EH (cell line): ENCODE measurements at regions not wholly inside any gene's neighbourhood (a gene's known extent, or its start where the extent isn't known, plus 50 kb on each side); places are given as distances from the start of the nearest gene placed in this dataset.
A peak's percentile ranks its signal among the peaks of the same experiment; 100 is the strongest.
"Not testable (repeated sequence)": the region's sequence is repeated elsewhere in the genome, so short reads cannot be mapped to it uniquely, and the experiment has no call there.

Experiments used
- DNase-seq: peaks from one replicate; pipeline ENCODE4 v3.0.0-alpha.2; 2015; ENCODE audit warnings: low read depth

DNA sequence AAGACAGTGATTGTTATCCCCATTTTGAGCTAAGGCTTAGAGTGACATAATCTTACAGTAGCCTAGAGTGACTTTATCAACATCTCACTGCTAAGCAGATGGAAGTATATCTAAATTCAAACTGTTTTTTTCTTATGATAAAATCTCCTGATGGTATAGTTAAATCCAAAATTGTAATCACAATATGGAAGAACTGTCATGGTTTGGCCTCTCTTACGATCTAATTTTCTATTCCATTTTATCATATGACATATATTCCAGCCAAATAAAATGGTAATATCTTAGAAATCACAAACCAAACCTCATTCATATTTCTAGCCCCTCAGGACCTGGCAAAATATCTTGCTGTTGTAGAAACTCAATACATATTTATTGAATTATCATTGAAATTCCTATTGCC is 864.7 kb downstream of the SLC6A15 start:
- no peak for DNase-seq

DNA sequence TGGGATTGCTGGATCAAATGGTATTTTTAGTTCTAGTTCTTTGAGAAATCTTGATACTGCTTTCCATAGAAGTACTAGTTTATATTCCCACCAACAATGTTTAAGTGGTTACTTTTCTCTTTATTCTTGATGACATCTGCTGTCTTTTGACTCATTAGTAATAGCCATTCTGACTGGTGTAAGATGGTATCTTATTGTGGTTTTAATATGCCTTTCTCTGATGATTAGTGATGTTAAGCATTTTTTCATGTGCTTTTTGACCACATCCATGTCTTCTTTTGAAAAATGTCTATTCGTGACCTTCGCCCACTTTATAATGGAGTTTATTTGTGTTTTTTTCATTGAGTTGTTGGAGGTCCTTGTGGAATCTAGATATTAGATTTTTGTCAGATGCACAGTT is 865.7 kb downstream of the SLC6A15 start:
- DNase-seq: peak; percentile 71

DNA sequence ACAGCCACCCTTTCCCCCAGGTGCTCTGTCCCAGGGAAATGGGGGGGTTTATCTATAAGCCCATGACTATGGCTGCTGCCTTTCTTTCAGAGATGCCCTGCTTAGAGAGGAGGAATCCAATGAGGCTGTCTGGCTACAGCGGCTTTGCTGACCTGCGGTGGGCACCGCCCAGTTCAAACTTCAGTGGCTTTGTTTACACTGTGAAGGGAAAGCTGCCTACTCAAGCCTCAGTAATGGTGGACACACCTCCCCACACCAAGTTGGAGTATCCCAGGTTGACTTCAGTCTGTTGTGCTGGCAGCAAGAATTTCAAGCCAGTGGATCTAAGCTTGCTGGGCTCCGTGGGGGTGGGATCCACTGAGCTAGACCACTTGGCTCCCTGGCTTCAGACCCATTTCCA is 869.2 kb downstream of the SLC6A15 start:
- no peak for DNase-seq

DNA sequence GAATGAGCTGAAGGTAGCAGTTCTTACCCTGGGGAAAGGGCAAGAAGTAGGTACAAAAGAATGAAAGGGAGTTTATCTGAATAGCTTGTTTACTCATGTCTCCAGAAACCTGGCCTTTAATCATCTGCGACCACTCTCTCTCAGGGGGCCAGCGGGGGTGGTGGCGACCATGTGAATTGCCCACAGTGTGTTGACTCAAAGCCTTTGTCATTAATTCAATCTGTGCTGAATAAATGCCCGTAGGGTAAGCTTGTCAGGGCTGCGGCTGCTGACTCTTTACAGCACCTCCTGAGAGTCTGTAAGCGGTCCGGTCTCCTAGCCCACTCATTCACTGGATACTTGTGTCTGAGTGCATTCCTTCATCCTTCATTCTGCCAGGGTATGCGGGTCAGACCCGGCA is 874.4 kb downstream of the SLC6A15 start:
- DNase-seq: no peak

DNA sequence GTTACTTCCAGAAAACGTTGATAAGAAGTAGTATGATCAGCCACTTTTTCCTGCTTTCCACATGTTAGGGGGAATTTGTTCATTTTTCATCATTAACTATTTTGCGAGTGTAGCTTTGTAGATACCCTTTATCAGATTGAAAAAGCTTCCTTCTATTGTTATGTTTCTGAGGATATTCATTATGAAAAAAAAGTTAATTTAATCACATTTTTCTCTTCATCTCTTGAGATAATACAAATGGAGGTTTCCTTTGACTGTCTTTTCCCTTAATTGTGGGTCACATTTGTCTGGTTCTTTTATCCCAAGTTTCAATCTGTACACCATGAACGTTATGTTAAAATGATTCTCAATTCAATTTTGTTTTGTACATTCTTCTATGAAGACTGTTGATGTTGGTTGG is 875.7 kb downstream of the SLC6A15 start:
- no peak for DNase-seq

DNA sequence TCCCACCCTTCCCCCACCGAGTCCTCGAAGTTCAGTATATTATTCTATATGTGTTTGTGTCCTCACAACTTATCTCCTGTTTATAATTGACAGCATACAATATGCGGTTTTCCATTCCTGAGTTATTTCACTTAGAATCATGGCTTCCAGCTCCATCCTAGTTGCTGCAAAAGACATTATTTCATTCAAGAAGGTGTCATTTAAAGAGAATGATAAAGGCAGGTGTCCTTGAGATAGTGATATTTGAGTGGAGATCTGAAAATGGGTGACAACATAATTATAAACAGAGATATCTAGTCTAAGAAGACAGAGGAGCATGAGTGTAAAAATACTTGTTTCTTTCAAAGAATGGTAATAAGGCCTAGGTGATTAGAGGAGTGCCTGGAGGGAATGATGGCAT is 876.8 kb downstream of the SLC6A15 start:
- no peak for DNase-seq

DNA sequence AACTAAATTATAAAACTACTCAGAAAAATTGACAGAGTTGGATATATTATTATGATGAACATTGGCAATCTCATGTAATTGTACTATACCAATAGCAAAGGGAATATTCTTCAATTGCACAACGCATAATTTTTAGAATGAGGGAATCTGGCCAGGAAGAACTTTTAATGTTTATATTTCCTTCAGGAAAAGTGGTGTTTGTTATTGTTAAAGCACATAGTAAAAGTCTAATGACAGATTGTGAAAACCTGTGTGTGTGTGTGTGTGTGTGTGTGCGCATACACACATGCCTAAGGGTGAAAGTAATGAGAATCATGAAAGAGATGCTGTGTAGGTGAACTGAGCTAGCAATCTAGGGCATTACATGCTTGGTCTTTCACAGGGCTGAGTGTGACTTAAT is 877.7 kb downstream of the SLC6A15 start:
- DNase-seq: peak; percentile 7

DNA sequence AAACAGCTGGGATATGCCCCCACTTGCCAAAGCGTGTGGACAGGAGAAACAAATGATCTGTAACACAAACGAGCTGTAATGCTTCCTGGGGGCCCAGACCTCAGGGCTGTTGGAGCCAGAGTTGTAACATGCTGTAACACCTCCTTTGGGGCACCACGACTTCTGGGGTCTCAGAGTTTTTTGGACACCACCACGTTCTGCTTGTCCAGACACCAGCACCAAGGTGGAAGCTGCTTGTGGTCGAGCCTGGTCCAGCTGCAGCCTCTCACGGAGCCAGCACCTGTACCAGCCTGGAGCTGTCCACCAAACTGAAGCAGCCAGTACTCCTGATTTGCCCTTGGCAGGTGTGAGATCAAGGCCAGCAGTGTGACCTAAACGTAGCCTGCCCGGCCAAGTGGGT is 879.4 kb downstream of the SLC6A15 start:
- DNase-seq: no peak

DNA sequence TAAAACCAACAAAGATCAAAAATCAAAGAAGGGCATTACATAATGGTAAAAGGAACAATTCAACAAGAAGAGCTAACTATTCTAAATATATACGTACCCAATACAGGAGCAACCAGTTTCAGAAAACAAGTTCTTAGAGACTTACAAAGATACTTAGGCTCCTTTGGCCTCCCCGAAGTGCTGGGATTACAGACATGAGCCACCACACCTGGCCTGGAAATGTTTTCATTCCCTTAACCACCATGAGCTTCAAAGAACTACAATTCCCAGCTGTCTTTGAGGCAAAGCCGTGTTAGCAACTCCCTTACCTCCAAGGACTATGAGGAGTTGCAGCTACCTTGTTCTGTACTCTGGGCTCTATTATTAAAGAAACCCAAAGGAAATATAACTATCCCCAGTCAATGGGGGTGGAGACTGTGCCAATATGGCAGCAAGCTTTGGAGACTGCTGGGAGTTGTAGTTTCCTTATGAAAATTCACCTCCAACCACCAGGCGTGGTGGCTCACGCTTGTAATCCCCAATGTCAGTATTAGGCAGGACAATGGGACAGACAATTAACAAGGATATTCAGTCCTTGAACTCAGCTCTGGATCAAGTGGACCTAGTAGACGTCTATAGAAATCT is 893.9 kb downstream of the SLC6A15 start:
- not testable (repeated sequence) for DNase-seq

DNA sequence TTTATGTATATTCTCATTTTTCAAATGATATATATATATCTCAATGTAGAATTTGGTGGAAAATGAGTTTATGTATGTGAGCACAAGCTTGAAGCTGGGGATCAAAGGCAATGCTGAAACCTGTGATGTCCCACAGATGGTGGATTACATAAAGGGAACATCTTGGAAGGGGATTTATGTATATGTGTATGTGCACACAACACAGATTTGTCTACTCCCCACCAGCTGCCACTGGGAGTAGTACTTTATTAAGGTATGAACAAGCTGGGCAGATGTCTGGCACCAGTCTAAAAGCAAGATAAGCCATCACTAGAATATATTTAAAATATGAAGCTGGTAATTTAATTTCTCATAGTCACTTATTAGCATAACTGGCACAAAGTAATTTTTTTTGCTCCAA is 895.6 kb downstream of the SLC6A15 start:
- no peak for DNase-seq

DNA sequence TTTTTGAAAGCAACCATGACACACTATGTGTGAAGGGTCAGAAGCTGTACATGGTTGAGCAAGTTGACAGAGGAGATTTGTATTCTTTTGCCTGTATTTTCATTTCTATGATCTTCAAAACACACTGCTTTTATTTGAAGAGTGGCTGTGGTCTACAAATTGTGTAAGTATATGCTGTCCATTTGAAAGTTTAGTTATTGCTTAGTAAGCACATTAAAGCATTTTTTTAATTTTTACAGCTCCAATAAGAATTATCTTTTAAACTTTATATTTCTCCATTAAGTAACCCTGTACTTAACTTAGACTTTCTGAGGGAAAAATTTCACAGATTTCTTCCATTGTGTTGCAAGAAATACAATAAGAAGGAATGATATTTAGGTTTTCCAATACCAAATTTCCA is 915.2 kb downstream of the SLC6A15 start:
- no peak for DNase-seq

DNA sequence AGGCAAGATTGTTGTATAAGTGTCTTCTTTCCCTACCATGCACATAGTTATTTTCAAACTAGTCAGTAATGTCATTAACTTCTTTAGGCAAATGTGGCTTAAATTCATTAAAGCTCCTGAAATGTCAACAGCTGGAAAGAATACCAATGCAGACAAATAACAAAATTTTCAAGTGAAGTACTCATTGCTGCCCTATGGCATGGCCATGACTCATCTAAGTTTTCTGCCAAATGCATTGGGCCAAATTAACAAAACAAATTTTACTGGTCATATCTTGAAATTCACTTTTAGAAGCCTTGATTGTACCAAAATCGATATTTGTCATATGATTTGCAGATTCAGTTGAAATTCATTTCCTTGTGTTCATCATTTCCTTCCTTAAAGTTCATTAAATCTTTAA is 915.9 kb downstream of the SLC6A15 start:
- DNase-seq: peak; percentile 11

DNA sequence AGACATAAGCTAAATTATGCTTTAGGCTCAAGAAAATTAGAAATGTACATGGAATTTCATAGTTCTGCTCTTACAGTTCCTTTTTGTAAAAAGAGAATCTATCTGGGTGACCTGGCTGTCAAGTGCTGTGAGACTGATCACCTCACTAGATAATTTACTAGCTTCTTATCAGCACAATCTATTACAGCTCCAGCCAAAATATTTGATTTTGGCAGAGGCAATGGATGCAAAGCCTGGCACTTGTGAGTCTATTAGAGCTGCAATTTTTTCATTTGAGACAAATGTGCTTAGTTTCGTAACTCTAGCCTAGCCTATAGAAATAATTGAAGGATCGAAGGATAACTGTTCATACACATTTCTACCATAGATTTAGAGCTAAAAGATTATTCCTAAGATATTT is 927.5 kb downstream of the SLC6A15 start:
- DNase-seq: peak; percentile 4

DNA sequence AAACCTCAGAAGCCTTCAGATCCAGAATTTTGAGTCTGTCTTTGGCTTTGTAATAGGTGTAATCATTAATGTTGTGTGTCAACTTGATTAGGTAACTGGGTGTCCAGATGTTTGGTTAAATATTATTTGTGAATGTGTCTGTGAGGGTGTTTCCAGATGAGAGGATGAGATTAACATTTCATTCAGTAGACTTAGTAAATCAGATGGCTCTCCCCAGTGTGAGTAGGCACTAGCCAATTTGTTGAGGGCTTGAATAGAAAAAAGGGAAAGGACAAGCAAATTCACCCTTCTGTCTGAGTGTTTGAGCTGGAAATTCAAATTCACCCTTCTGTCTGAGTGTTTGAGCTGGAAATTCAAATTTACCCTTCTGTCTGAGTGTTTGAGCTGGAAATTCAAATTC is 932.2 kb downstream of the SLC6A15 start:
- no peak for DNase-seq

DNA sequence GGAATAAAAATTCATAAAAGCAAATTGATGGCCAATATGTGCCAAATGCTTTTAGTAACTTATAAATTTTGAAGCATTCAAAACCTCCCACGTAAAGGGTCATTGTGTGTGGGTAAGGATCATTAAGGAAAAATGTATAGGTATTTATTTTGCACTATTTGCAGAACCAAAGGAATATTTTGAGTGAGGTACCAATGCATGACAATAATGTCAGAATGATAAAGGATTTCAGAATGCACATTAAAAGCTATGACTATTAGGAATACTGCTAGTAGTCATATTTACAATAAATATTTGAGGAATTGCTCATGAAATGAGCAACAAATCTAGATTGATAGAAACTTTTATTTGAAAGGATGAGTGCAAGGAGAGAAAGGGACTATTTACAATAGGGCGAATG is 932.8 kb downstream of the SLC6A15 start:
- DNase-seq: no peak

DNA sequence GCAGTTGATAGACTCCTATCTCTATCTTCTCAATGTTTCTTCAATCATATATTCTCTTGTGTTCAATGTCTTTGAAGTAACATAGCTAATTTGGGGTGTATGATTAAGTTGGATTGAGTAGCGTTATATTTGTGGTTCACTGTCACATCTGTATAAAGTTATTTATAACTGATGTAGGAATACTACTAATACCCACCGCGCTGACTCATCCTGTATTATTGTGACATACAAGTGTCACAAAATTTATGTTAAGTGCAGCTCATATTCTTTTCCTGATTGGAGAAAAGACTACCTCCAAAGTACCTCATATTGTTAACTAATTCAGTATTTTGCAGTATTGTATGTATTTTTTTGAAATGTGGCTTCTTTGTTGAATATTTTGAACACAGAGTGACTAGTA is 940.8 kb downstream of the SLC6A15 start:
- DNase-seq: peak; percentile 2

DNA sequence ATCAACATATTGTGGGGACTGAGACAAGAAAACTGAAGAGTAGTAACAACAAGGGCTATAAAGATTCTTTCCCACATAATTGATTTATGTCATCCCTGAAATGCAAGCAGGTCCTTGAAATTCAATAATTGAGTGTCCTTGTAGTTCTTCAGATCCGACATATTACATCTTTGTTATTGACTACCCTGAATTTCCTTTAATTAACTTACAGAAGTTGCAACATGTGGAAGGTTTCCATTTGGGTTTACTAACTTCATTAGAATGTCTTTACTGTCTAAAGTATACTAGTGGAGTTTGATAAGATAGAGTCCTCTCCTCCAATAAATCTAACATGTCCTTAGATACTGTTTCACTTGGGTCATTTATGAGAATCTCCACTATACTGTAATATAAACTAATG is 951.8 kb downstream of the SLC6A15 start:
- DNase-seq: no peak

DNA sequence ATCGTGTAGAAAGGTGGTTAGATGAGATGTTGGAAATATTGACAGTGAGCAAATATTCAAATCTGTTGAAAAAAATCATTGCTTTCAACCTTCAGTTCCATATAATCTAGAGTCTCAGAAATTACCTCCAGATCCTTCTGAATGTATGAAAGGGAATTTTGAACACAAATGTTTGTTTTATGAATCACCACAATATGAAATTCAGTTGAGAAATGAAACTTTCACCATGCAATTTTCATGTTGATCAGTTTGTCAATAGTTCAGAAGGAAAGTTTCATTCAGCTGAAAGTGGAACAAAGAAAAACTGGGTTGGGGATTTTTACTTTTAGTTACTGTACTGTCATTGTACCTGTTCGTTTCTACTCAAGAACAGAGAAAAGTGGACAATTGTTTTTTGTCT is 953.6 kb downstream of the SLC6A15 start:
- DNase-seq: no peak

DNA sequence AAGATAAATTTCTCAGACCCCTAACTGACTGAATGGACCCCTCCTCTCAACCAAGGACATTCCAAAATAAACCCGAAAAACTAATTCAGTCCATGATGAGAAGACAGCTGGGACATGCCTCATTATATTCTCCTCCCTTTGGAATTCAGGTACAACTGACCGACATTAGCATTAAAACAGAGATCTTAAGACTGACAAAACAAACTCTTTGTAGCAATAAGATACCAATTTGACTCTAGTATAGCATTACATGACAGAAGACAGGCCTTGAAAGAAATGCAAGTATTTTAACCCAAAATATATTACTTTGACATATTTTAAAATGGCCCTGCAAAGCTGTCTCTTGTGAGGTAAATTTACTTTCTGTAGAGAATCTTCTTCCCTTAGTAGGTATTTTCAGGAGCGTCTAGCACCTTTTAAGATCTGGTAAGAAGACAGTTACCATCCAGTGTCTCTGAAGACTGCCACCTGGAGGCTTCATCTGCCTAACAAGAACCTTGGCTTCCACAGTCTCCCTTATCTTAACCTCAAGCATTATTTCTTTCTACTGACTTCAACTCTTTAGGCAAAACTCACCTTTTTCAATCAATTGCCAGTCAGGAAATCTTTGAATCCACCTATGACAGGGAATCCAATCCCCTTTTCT is 957.5 kb downstream of the SLC6A15 start:
- peak; percentile 9 for DNase-seq

DNA sequence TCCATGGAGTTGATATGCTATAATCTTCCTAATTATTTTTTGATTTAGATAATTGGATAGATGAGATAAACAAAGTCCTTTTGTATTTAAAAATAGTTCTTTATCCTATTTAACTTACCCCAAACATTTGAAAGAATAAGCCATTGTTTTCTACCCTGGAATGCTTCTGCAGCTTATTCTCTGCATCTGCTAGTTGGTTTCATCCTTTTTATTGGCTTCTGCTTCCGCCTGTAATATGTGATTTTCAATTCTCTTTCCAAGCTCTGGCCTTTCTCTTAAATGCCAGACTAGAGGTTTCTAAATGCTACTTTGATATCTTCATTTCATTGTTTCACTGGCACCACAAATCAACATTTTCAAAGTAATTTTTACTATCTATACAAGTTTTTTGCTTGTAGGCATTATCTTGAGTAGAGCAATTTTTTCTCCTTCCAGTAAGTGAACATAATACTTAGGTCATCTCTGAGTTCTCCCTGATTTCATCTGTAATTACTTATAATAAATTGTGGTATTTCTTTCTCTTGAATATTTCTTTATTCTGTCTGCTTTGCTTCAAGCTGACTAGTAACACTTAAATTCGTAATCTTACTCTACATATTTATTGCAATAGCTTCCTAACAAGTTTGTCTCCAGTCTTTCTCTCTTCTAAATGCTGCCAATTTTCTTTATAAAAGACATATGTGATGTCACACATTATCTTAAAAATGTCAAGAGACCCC is 958.4 kb downstream of the SLC6A15 start:
- no peak for DNase-seq

DNA sequence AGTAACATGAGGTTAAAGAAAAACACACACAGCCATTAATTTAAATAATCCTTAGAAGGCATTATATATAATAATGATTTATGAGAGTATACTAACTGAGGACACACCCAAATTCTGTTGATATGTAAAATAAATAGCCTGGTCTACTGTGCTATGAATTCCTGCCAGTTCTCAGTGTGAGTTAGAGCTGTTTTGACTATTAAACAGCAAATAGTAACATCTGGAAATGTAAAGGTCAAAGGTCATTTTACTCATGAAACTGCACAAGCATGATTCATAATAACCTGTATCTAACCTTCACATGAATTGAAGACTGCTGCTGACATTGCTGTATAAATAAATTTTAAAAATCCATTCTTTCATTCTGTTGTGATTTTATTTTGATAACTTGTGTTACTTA is 966.7 kb downstream of the SLC6A15 start:
- DNase-seq: peak; percentile 30

DNA sequence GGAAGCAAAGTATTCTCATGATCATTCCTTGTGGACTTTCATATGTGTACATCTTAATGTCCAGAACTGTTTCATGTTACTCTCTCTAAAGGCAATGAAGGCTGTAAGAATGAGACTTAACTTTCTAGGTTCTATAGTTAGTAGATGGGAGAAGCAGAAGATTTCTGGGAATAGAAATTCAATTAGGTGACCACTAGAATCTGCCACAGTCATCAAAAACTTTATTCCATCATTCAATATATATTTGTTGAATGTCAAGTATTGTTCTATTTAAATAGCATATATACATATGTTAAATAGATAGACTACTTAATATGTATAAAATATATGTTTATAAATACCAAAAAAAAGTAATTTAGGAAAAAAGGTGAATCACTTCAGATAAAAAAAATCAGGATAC is 972.9 kb downstream of the SLC6A15 start:
- DNase-seq: no peak

DNA sequence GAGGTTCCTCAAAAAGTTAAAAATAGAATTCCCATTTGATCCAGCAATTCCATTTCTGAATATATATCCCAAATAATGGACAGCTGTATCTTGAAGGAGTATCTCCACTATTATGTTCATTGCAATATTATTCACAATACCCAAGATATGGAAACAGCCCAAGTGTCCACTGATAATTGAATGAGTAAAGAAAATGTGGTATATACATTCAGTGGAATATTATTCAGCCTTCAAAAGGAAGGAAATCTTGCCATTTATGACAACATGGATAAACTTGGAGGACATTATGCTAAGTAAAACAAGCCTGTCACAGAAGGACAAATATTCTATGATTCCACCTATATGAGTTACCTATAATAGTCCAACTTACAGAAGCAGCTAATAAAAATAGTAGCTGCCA is 979.0 kb downstream of the SLC6A15 start:
- no peak for DNase-seq

DNA sequence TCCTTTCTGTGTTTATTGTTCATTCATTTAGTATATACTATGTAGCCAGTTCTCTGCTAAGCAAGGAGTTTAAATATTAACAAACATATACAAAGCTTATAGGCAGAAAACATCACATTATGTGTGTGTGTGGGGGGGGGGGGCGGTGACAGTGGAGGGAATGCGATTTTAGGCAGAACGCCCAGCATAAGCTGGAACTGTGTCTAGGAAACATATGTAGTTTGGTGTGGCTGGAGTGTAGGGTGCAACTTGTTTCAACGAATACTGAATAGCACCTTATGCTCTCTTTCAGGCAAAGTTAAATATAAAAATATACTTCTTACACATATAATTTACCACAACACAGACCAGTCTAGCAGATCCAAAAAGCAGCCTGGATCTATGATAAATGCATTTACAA is 980.6 kb downstream of the SLC6A15 start:
- no peak for DNase-seq
